ENCODE measurements at regions not wholly inside any gene's neighbourhood (a gene's known extent, or its start where the extent isn't known, plus 50 kb on each side); places are given as distances from the start of the nearest gene placed in this dataset.

- Histone ChIP-seq H3K27me3 (no peaks in the 10 kb centered on the region), H3K9me3 (no peaks in the 10 kb centered on the region), H3K36me3 (no peaks in the 10 kb centered on the region), H3K4me1 (no peaks in the 10 kb centered on the region), H3K27ac (no peak overlapping the region), H3K4me3 (no peak overlapping the region)
- intact Hi-C loops (cut with DNase I) = no loop called here
- no peak for DNase-seq
- TF ChIP-seq CTCF (IDR thresholded peaks at IDR 0.05) = no peak
- ATAC-seq = no peak
These were observed 160.5 kb upstream of the ADAMTS9 start for GRCh38 chr3:64848127-64848800.

GRCh38 chr3:64844558-64844957 lies 156.8 kb upstream of the ADAMTS9 start:
- H3K4me1 ChIP-seq = no peaks in the 10 kb centered on the region
- ATAC-seq (no peak), DNase-seq (no peak)
- no peaks in the 10 kb centered on the region for H3K36me3 ChIP-seq
- H3K9me3 ChIP-seq = no peaks in the 10 kb centered on the region
- intact Hi-C loops (cut with DNase I) = no loop called here
- no peak overlapping the region for H3K27ac ChIP-seq
- H3K27me3 ChIP-seq = no peaks in the 10 kb centered on the region
- TF ChIP-seq CTCF (IDR thresholded peaks at IDR 0.05) = no peak
- no peak overlapping the region for H3K4me3 ChIP-seq

GRCh38 chr3:64837986-64838735 lies 150.4 kb upstream of the ADAMTS9 start:
- Histone ChIP-seq H3K27me3 (no peaks in the 10 kb centered on the region), H3K9me3 (no peaks in the 10 kb centered on the region), H3K27ac (no peak overlapping the region), H3K4me1 (no peaks in the 10 kb centered on the region), H3K36me3 (no peaks in the 10 kb centered on the region), H3K4me3 (no peak overlapping the region)
- ATAC-seq (peak; percentile 40), DNase-seq (no peak)
- intact Hi-C loops (cut with DNase I) = no loop called here
- TF ChIP-seq CTCF (IDR thresholded peaks at IDR 0.05) = no peak

GRCh38 chr3:64837126-64837738 lies 149.4 kb upstream of the ADAMTS9 start:
- H3K9me3 ChIP-seq = no peaks in the 10 kb centered on the region
- no peak for ATAC-seq
- no peaks in the 10 kb centered on the region for H3K27me3 ChIP-seq
- DNase-seq = no peak
- no peaks in the 10 kb centered on the region for H3K4me1 ChIP-seq
- intact Hi-C loops (cut with DNase I) = no loop called here
- TF ChIP-seq CTCF (IDR thresholded peaks at IDR 0.05) = no peak
- H3K4me3 ChIP-seq = no peak overlapping the region
- H3K36me3 ChIP-seq = no peaks in the 10 kb centered on the region
- no peak overlapping the region for H3K27ac ChIP-seq

- TF ChIP-seq CTCF (IDR thresholded peaks at IDR 0.05) = no peak
- Histone ChIP-seq H3K27ac (no peak overlapping the region), H3K27me3 (no peaks in the 10 kb centered on the region), H3K4me1 (no peaks in the 10 kb centered on the region), H3K9me3 (no peaks in the 10 kb centered on the region), H3K4me3 (no peak overlapping the region), H3K36me3 (no peaks in the 10 kb centered on the region)
- ATAC-seq (no peak), DNase-seq (no peak)
- intact Hi-C loops (cut with DNase I) = no loop called here
These were observed 148.3 kb upstream of the ADAMTS9 start for GRCh38 chr3:64836097-64836496.
